Middle frontal gyrus (tissue), 1 donor: ENCODE measurements at regions not wholly inside any gene's neighbourhood (a gene's known extent, or its start where the extent isn't known, plus 50 kb on each side); places are given as distances from the start of the nearest gene placed in this dataset.

Source experiments
- DNase-seq: peaks from one replicate; pipeline ENCODE4 v3.0.0-alpha.2; 2015; ENCODE audit warnings: low spot score; ENCODE audit errors: extremely low spot score

GRCh38 chr22:49372530-49373288, 455.0 kb downstream of the BRD1 start:
- DNase-seq, result no peak

DNA sequence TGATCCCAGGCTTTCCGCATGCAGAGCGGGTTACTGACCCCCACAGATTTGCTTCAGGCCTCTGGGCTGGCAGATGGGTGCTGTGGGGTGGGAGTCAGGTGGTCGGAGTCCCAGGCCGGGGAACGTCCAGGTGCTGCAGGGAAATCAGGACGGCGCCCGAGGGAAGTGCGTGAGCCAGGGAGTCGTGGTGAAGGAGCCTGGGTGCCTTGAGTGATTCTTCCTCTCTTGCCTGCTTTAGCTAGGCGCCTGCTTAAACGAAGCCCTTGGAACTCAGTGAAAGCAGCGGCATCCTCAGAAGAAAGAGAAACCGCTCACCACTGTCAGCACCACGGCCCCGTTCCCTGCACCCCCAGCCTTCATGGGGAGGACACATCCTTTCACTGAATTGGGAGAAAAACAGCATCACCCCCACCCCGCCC, 455.6 kb downstream of the BRD1 start:
- no peak for DNase-seq

GRCh38 chr22:49371325-49372110, 456.2 kb downstream of the BRD1 start:
- DNase-seq, result no peak

DNA sequence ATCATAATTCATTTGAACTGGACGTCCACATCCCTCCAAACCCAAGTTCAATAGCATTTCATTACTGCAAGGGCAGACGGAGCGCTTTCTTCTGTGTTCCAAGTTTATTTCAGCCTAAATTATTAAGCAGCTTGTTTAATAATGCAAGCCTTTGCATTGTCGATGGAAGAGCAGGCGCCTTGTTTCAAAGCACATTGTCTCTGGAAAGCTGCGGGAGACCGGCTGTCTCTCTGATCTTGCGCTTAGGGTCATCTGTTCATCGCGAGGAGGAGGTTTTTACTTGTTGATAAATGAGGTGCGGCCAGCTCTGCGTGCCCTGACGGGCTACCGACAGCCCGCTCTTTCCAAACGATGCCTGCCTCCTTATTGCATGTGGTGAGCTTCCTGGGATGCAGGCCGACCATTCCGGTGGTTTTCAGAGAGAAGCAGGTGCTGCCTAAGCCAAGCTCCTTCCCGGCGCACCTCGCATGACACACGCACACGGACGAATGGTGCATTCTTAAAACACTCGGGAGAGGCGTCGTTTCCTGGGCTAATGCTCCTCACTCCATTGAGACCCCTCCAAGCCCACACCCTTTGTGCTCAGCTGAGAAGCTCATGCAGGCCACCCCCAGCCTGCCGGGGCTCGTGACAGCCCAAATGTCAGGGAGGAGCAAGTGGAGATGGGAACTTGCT, 456.9 kb downstream of the BRD1 start:
- DNase-seq, result no peak

GRCh38 chr22:49369726-49370626, 457.7 kb downstream of the BRD1 start:
- no peak for DNase-seq

- DNase-seq, result no peak
Observed at GRCh38 chr22:49368976-49369725, 458.5 kb downstream of the BRD1 start.

DNA sequence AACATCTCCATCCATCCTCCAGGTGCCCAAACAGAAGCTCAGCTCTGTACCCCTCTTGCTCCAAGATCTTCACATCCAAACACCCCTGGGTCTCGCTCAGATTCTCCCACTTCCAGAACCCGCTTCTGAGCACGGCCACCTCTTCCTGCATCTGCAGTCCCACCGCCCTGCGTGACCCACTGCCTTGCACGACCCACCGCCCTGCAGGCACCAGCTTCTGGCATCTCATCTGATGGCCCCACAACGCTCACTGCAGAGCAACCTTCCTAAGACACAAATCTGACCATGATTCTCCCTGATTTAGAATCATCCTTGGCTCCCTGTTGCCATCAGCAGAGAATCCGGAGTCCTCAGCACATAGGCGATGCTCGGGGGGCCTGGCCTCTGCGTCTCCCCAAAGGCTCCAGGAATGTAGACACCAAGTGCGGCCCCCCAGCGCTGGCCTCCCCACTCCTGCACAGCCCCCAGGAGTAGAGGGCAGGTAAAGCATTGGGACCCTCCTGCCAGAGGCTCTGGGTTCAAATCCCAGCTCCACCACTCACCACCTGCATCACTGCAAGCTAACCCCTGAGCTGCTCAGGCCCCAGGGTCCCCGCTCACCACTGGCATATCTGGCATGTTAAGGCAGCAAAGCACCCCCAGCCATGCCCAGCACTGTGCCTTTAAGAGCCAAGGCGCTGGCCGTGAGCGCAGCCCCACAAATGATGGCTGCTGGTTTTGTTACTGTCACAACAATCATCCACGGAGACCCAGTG, 459.3 kb downstream of the BRD1 start:
- DNase-seq, result no peak

DNA sequence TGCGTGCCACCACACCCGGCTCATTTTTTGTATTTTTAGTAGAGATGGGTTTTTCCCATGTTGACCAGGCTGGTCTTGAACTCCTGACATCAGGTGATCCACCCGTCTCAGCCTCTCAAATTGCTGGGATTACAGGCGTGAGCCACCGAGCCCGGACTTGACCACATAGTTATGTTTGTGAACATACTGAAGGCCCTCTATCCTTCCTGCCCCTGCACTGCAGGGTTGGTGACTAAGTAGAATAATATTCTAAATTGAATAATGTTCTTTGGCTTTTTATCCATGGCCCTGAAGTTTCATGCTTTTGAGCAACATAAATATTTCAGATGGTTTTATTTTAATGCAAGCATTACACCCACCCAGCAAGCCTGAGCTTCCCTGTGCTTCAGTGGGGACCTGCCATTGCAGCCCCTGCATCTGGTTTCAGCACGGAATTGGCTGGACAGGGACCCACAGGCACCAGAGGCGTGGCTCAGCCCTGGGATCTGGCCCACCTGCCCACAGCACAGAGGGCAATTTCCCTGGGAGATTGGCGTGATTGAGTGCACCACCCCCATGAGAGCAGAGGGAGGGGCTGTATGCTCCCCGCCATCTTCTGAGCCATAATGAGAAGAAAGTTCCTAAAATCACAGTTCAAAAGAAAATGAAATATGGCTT, 460.5 kb downstream of the BRD1 start:
- no peak for DNase-seq

- DNase-seq, result no peak
Observed at GRCh38 chr22:49366437-49366836, 461.2 kb downstream of the BRD1 start.

GRCh38 chr22:49365910-49366309, 461.8 kb downstream of the BRD1 start:
- no peak for DNase-seq

DNA sequence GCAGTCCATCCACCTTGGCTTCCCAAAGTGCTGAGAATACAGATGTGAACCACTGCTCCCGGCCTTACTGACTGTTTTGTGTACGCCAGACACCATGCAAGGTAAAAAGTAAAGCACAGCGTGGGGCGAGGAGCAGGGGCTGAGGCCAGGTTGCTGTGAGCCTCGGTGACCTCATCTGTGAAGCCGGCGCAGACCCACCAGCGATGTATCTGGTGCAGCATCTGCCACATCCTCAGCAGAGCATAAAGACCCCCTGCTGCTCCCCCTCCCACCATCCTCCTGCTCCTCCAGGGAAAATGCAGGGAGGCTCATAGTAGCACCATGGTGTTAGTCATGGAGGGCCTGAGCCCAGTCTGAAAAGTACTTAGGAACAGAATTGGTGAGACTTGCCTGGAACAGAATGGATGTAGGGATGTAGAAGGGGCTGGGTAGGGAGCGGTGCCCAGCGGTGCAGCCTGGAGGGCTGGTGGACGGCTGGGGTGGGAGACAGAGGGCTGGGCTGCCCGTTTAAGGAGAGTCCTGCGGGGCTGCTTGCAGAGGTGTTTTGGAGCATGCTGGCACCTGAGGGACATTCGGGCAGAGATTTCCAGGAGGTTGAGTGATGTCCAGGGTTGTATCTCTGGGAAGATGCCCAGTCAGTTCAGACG, 462.4 kb downstream of the BRD1 start:
- no peak for DNase-seq

- no peak for DNase-seq
Observed at GRCh38 chr22:49364398-49364797, 463.3 kb downstream of the BRD1 start.

DNA sequence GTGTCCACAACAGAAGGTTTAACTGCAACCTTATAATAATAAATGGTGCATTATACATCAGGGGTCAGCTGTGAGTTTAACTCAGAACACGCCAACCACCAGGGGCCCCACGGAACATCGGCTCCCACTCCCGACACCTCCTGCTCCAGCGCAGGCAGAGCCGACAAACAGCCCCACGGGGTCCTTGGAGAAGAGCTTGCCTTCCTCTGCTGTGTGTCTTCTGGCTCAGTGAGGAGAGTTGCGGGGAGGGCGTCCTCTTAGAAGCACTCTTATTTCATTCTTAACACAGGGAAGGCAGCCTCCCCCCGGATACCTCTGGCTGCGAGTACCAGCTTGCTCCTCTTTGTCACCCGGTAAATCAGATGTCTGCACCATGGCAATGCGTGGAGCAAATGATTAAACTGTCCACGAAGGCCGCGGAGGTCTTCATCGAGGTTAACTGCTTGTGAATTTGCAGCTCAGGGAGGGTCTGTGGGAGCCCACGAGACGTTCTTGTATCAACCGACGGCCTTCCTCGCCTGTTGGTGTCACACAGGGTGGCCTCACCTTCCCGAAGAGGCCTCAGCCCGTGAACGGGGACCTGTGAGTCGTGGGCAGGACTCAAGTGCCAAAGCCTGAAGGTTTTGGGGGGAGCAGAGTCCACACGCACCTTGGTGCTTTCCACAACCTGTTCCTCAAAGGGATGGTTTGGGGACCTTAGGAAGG, 464.0 kb downstream of the BRD1 start:
- DNase-seq, result no peak

GRCh38 chr22:49362211-49362839, 465.3 kb downstream of the BRD1 start:
- DNase-seq, result no peak

- no peak for DNase-seq
Observed at GRCh38 chr22:49361164-49361563, 466.5 kb downstream of the BRD1 start.

DNA sequence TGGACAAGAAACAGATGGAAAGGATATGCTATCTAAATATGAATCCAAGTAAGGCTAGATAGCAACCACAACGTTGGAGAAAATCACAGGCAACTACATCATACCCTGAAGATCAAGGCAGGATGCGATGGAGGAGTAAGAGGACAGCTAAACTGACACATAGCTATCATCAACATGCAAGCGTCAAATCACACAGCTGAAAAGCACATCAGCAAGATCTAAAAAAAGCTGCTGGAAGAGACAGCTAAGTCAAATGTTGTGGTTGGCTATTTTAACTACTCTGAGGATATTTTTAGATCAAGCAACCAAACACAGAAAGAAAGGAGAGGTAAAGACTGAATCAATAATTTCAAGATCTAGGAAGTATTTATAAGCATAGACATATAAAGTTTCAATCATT, 466.9 kb downstream of the BRD1 start:
- DNase-seq, result no peak

DNA sequence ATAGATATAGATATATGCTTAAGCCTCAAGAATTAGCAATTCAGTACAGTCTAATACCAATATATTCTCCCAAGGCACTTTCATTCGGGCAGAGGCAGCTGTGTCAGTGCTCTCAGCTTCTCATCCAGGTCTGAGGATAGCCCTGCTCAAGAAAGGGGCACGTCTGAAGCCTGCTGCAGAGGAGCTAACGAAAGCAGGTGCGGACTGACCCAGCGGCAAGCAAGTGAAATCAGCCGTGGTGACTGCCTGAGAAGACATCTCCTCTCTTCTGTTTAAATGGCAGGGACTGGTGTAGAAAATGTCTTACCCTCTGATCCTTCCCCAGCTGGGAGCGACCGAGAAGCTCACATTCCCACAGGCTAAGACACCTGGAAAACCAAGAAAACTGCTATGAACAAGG, 468.6 kb downstream of the BRD1 start:
- DNase-seq, result no peak
